ENCODE measurements at regions not wholly inside any gene's neighbourhood (a gene's known extent, or its start where the extent isn't known, plus 50 kb on each side); places are given as distances from the start of the nearest gene placed in this dataset.
"Not testable (repeated sequence)": the region's sequence is repeated elsewhere in the genome, so short reads cannot be mapped to it uniquely, and the experiment has no call there.

DNA sequence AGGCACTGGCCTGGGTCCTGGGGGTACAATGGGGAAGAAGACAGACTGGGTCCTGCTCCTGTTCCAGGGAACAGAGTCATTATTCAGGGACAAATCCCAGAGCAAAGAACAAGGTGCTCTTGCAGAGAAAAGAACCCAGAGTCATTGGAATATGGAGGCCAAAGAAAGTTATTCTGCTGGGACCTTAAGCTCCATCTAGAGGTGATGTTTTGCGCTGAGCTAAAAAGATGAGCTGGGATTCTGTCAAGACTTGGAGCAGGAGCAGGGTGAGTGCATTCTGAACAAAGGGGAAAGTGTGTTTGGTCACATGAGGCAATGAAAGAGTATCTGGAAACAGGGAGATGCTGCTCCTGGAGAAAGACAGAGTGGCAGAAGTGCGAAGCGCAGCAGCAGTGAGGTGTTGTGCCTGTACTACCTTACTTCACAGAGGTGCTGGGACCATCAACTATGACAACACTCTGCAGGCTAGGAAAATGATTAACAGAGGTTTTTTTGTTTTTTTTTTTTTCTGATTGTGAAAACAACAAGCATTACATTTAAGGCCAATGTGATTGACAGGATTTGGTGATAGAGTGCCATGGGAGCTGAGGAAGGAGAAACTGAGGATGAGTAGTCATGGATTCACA lies 95.3 kb upstream of the TNFSF11 start:
- peak in 1 of 2 experiments; percentile 1 for DNase-seq (ENCODE audit: low read depth in 2 of 2)

DNA sequence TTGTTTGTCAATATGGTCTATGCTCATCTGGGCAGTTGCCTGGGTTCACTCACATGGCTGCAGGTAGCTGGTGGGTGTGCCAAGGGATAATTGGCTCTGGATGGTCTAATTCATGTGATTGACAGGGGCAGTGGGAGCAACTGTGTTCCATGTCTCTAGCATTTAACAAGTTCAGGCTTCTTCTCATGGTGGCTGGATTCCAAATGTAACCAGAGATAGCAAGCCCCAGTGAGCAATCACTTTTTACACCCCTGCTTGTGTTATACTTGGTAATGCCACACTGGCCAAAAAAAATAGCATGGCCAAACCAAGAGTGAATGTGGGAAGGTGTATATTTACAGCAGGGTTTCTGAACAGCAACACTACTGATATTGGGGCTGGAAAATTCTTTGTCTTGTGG lies 89.6 kb upstream of the TNFSF11 start:
- DNase-seq (ENCODE audit: low read depth in 2 of 2), result no peak

DNA sequence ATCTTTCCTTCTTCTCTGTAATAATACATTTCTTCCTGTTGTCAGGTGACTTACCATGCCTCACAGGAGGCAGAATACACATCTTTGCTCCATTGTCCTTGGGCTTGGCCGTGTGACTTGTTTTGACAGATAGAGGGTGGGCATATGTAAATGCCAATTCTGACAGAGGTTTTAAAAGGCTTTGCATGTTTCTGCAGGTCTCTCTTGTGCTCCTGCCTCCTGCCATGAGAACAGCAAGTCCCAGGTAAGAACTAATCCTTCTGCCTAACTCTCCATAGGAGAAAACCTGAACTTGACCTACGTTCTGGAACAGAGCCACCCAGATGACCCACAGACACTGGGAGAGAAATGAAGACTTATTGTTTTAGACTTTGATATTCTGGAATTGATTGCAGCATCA lies 88.7 kb upstream of the TNFSF11 start:
- DNase-seq (ENCODE audit: low read depth in 2 of 2), result no peak

DNA sequence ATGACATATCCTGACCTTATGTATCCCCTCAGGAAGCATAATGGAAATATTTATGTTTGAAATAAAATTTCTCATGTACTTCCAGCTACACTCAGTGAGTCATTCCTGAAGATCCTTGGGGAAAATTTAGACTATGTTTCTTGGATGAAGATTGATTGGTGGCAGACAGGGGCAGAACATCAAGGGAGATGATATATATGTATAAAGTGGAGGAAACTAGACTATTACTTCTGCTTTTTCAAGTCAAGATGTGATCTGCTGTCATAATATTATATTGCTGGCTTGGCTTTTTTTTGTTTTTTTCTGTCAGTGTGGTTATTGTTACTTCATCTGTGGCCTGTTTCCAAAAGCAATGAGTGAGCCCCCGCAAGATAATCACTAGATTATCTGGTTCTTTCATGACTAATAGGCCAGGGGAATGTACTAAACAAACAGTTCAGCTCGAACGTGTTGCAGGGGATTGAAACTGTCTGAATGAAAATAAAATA lies 87.2 kb upstream of the TNFSF11 start:
- peak; percentile 87 to 89 for DNase-seq (ENCODE audit: low read depth in 2 of 2)

DNA sequence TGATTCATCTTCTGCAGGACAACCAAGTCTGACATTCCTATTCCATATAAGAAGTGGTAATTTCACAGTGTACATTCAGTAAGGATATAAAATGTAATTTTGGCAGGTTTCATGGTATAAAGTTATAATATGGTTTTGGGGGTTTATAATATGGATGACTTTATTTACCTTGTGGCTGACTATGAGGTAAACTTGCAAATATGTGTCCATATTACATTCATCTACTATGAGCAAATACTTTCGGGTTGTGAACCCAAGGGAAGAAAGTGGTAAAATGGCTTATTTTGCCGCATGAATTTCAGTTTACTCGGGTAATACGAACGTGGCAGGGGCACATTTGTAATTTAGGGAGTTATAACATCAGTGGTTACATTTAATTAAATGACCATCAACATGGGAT lies 86.7 kb upstream of the TNFSF11 start:
- no peak for DNase-seq (ENCODE audit: low read depth in 2 of 2)

DNA sequence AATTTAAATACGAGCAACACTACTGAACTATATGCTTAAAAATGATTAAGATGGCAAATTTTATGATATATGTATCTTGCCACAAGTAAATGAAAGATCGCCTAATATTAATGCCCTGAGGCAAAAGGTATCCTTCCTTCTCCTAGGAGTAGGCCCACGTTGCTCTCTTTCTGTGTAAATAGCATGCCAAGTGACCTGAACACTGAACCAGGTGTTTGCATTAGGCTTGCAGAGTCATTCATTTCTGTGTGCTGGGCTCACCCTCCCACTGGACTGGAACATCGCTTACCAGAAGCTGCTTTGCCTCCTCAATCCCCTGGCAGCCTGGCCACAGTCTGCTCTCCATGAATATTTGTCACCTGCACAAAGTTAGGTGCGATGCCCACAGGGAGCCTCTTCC lies 83.3 kb upstream of the TNFSF11 start:
- DNase-seq (ENCODE audit: low read depth in 2 of 2), result no peak

DNA sequence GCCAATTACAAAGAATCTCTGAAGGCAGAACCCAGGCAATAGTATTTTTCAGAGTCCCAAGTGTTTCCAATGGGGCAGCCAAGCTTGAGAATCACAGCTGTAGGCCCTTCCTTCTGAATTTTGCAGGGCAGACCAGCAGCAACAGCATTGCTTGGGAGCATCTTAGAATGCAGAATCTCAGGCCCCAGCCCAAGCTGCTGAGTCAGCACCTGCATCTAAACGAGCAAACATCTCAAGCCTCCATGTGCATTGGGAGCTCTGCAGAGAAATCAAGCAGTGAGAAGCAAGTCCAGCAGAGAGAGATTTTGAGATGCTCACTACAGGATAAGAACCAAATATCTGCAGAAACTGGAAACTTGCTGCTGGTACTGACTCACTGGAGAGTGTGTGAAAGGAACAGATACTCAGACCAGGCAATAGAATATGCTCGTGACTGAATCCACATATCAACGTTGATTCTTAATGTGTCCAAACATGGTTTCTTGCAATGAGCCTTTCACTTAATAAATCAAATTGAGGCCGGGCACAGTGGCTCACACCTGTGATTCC lies 81.5 kb upstream of the TNFSF11 start:
- no peak for DNase-seq (ENCODE audit: low read depth in 2 of 2)

DNA sequence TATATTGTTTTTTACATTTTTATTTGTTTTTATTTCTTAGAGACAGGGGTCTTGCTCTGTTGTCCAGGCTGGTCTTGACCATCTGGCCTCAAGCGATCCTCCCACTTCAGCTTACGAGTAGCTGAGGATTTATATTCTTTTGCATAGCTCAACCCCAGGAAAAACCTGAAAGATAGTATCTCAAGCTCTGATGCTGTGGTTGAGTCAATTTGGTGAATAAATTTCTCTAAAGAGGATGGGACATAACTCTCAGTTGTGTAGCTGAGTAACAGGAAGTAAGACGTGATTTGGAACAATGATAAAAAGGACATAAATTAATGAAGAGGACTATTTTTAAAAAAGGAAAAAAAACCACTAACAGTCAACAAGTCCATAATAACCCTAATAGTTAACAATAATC lies 79.8 kb upstream of the TNFSF11 start:
- DNase-seq (ENCODE audit: low read depth in 2 of 2), result no peak

DNA sequence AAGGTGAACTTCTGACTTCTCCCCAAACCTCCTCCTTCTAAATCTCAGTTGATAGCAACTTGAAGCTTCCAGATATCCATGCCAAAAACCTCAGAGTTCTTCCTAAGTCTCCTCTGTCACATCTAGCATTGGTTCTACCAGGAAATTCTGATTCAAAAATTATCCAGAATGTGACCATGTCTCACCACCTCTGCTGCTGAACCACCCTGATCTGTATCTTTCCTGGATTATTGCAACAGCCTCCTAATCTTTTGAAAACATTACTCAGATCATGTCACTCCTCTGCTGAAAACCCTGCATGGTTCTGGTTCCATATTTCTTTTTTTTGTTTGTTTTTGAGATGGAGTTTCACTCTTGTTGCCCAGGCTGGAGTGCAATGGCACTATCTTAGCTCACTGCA lies 78.7 kb upstream of the TNFSF11 start:
- DNase-seq (ENCODE audit: low read depth in 2 of 2), result no peak

DNA sequence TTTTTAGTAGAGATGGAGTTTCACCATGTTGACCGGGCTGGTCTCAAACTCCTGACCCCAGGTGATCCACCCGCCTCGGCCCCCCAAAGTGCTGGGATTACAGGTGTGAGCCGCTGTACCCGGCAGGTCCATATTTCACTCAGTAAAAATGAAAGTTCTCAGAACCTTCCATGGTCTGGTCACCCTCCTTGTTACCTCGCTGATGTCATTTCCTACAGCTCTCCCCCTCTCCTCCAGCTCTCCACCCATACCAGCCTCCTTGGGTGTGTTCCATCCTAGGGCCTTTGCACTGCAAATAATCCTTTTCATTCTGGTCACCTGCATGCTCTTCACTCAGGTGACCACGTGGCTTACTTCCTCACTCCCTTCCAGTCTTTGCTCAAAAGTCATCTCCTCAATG lies 78.2 kb upstream of the TNFSF11 start:
- DNase-seq (ENCODE audit: low read depth in 2 of 2), result no peak

DNA sequence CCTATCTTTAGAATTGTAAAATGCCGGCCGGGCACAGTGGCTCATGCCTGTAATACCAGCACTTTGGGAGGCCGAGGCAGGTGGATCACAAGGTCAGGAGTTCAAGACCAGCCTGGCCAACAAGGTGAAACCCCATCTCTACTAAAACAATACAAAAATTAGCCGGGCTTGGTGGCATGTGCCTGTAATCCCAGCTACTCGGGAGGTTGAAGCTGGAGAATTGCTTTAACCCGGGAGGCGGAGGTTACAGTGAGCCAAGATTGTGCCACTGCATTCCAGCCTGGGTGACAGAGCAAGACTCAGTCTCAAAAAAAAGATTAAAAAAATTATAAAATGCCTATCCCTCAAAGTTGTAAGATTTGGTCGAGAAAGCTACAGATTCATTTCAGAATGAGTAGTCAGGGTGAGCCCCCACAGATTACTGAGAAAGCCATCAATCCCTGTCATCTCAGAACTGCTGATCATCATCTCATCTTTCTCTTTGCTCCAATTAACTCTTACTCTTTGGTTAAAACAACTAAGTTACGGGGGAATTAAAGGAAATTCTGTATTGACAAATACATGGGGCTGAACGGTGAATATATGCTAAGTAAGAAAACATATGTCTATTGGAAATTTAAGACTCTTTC lies 76.9 kb upstream of the TNFSF11 start:
- DNase-seq (ENCODE audit: low read depth in 2 of 2), result not testable (repeated sequence)

DNA sequence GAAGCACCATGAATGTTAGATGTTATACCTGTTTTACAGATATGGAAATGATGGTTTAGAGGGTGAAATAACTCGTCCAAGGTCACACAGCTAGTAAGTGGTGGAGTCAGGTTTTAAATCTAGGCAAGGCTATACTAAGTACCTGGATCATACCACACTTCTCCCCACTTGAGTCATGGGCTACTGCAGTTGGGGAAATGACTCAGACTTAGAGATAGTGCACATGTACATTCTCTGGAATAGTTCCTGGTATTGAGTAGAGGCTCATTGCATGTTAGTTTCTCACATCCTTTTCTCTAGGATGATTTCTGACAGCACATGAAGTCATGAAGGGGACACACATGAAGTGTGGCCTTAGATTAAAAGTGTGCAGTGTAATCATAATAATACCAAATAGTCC lies 76.2 kb upstream of the TNFSF11 start:
- DNase-seq (ENCODE audit: low read depth in 2 of 2), result peak; percentile 4 to 22

DNA sequence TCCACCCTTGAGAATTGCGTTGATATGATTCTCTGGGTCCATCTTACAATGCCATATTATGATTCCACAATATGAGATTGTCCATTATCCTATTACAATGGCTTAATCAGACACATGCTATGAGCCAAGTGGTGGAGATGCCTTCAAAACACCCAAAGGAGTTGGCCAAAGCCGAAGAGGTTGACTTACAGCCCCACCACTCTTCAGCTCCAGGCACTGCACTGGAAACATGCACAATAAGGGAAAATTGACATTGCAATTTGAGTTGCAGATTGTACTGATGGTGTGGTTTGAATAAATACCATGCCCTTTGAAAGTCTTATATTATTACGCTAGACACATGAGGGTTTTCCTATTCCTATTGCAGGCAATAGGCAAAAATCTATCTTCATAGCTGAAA lies 75.4 kb upstream of the TNFSF11 start:
- DNase-seq (ENCODE audit: low read depth in 2 of 2), result no peak
